Trophoblast cell (in vitro differentiated cells and primary cell): ENCODE measurements at regions not wholly inside any gene's neighbourhood (a gene's known extent, or its start where the extent isn't known, plus 50 kb on each side); places are given as distances from the start of the nearest gene placed in this dataset.

Experiments
- DNase-seq, 2 donors: peaks; one replicate each; pipeline ENCODE4 v3.0.0-alpha.2; 2016
- H2AFZ ChIP-seq: 2 replicates; pipeline ENCODE4 v1.6.1; 2013; ENCODE audit warnings: low read length, moderate library complexity, mild to moderate bottlenecking; ENCODE audit not compliant: insufficient read depth, poor library complexity
- H2AK5ac ChIP-seq: 2 replicates; pipeline ENCODE4 v1.6.1; 2013; ENCODE audit warnings: mild to moderate bottlenecking, low read length
- H2BK120ac ChIP-seq: 2 replicates; pipeline ENCODE4 v1.6.1; 2013; ENCODE audit warnings: low read length, mild to moderate bottlenecking, moderate library complexity; ENCODE audit not compliant: insufficient read depth, poor library complexity
- H2BK12ac ChIP-seq: 2 replicates; pipeline ENCODE4 v1.6.1; 2013; ENCODE audit warnings: mild to moderate bottlenecking, low read length, moderate library complexity
- H2BK5ac ChIP-seq: 2 replicates; pipeline ENCODE4 v1.6.1; 2013; ENCODE audit warnings: low read length, low read depth, moderate library complexity, mild to moderate bottlenecking; ENCODE audit not compliant: poor library complexity
- H3K14ac ChIP-seq: 2 replicates; pipeline ENCODE4 v1.6.1; 2013; ENCODE audit warnings: mild to moderate bottlenecking, low read length
- H3K18ac ChIP-seq: 2 replicates; pipeline ENCODE4 v1.6.1; 2013; ENCODE audit warnings: mild to moderate bottlenecking, low read length
- H3K23ac ChIP-seq: 2 replicates; pipeline ENCODE4 v1.6.1; 2013; ENCODE audit warnings: low read length
- H3K27ac ChIP-seq: 2 replicates; pipeline ENCODE4 v1.5.1; 2013; ENCODE audit warnings: low read depth, mild to moderate bottlenecking, inconsistent platforms, low read length, moderate library complexity
- H3K27me3 ChIP-seq: 2 replicates; pipeline ENCODE4 v1.6.1; 2013; ENCODE audit warnings: inconsistent platforms, mild to moderate bottlenecking, low read length, moderate library complexity; ENCODE audit not compliant: insufficient read depth
- H3K36me3 ChIP-seq, 2 experiments: 1 replicate in 1 of 2; 2 replicates in 1 of 2; pipeline ENCODE4 v1.6.1; 2013; ENCODE audit warnings: low read length in 2 of 2, mild to moderate bottlenecking in 2 of 2, moderate library complexity in 1 of 2; ENCODE audit not compliant: insufficient read depth in 2 of 2, control insufficient read depth in 1 of 2
- H3K4ac ChIP-seq: 2 replicates; pipeline ENCODE4 v1.6.1; 2013; ENCODE audit warnings: low read depth, mild to moderate bottlenecking, low read length, moderate library complexity
- H3K4me1 ChIP-seq, 2 experiments: 1 replicate in 1 of 2; 2 replicates in 1 of 2; pipeline ENCODE4 v1.6.1; 2013; ENCODE audit warnings: low read length in 2 of 2, mild to moderate bottlenecking in 2 of 2, moderate library complexity in 1 of 2; ENCODE audit not compliant: insufficient read depth in 2 of 2, control insufficient read depth in 1 of 2
- H3K4me2 ChIP-seq: 2 replicates; pipeline ENCODE4 v1.6.1; 2013; ENCODE audit warnings: inconsistent platforms, mild to moderate bottlenecking, low read length, moderate library complexity
- H3K4me3 ChIP-seq: 2 replicates; pipeline ENCODE4 v1.5.1; 2013; ENCODE audit warnings: mild to moderate bottlenecking, low read depth, low read length, inconsistent platforms
- H3K79me1 ChIP-seq: one replicate; pipeline ENCODE4 v1.6.1; 2013; ENCODE audit warnings: low read length
- H3K79me2 ChIP-seq: 2 replicates; pipeline ENCODE4 v1.6.1; 2013; ENCODE audit warnings: low read length, mild to moderate bottlenecking; ENCODE audit not compliant: control insufficient read depth, insufficient read depth, poor library complexity
- H3K9ac ChIP-seq: 2 replicates; pipeline ENCODE4 v1.6.1; 2013; ENCODE audit warnings: mild to moderate bottlenecking, low read length
- H3K9me3 ChIP-seq: 2 replicates; pipeline ENCODE4 v1.6.1; 2013; ENCODE audit warnings: low read depth, mild to moderate bottlenecking, control low read depth, inconsistent platforms, low read length; ENCODE audit not compliant: insufficient read depth
- H4K12ac ChIP-seq: 2 replicates; pipeline ENCODE4 v1.6.1; 2013; ENCODE audit warnings: low read depth, mild to moderate bottlenecking, low read length, moderate library complexity
- H4K8ac ChIP-seq: 2 replicates; pipeline ENCODE4 v1.6.1; 2013; ENCODE audit warnings: low read depth, mild to moderate bottlenecking, low read length, moderate library complexity
- H4K91ac ChIP-seq: one replicate; pipeline ENCODE4 v1.6.1; 2013; ENCODE audit warnings: low read depth, mild to moderate bottlenecking, low read length, moderate library complexity
- WGBS: extraction: QIAGEN DNeasy Blood & Tissue Kit; methylation state at CpG from one replicate; pipeline ENCODE4 v1.1.7; 2013; ENCODE audit warnings: missing lambda C conversion rate; ENCODE audit not compliant: insufficient read length, insufficient coverage; ENCODE audit errors: extremely low coverage; 5-methylcytosine and 5-hydroxymethylcytosine counted together

GRCh38 chr20:4457566-4458543, 208.8 kb upstream of the ADRA1D start:
- Histone ChIP-seq H3K4me2 (peak overlapping the region; percentile 8), H3K18ac (no peak overlapping the region), H3K27me3 (no peaks in the 10 kb centered on the region), H3K4me1 (peaks cover 2 to 7% of the 10 kb centered on the region in 2 experiments), H3K79me1 (peaks cover 8% of the 10 kb centered on the region), H2BK120ac (peak overlapping the region; percentile 47), H2AK5ac (no peak overlapping the region), H3K14ac (peak overlapping the region; percentile 12), H2BK5ac (peak overlapping the region; percentile 85), H3K79me2 (no peaks in the 10 kb centered on the region), H2BK12ac (peak overlapping the region; percentile 51), H3K4ac (no peak overlapping the region), H2AFZ (no peak overlapping the region), H4K8ac (no peak overlapping the region), H3K9ac (no peak overlapping the region), H3K4me3 (no peak overlapping the region), H4K12ac (no peak overlapping the region), H3K9me3 (no peaks in the 10 kb centered on the region), H3K27ac (peak overlapping the region; percentile 76), H3K36me3 (no peaks in the 10 kb centered on the region), H4K91ac (peak overlapping the region; percentile 82), H3K23ac (no peak overlapping the region)
- no CpG with 5 or more reads among the region's 2 CpGs for WGBS
- peak in 1 of 2 donors; percentile 3 for DNase-seq

- no CpG with 5 or more reads among the region's 4 CpGs for WGBS
- H3K4ac ChIP-seq: no peak overlapping the region
- H3K36me3 ChIP-seq: no peaks in the 10 kb centered on the region
Observed at GRCh38 chr20:4455996-4456395, 206.9 kb upstream of the ADRA1D start.

GRCh38 chr20:4455301-4455701, 206.2 kb upstream of the ADRA1D start:
- Histone ChIP-seq H3K27me3 (no peaks in the 10 kb centered on the region), H3K27ac (peak overlapping the region; percentile 29), H3K9ac (no peak overlapping the region), H3K4ac (no peak overlapping the region), H3K79me2 (no peaks in the 10 kb centered on the region), H2AK5ac (no peak overlapping the region), H2AFZ (no peak overlapping the region), H4K12ac (no peak overlapping the region), H3K4me1 (peaks cover 6 to 12% of the 10 kb centered on the region in 2 experiments), H3K14ac (no peak overlapping the region), H3K79me1 (peaks cover 10% of the 10 kb centered on the region), H3K18ac (no peak overlapping the region), H2BK120ac (no peak overlapping the region), H2BK5ac (no peak overlapping the region), H2BK12ac (no peak overlapping the region), H4K91ac (no peak overlapping the region), H3K36me3 (no peaks in the 10 kb centered on the region), H4K8ac (no peak overlapping the region), H3K4me2 (no peak overlapping the region), H3K9me3 (no peaks in the 10 kb centered on the region), H3K23ac (no peak overlapping the region), H3K4me3 (no peak overlapping the region)
- DNase-seq: peak; percentile 76 to 88
- no CpG with 5 or more reads among the region's 1 CpG for WGBS

More at GRCh38 chr20:4455996-4456395, 206.9 kb upstream of the ADRA1D start:
- no peaks in the 10 kb centered on the region for H3K9me3 ChIP-seq
- H3K14ac ChIP-seq: no peak overlapping the region
- no peak overlapping the region for H4K8ac ChIP-seq
- H3K27me3 ChIP-seq: no peaks in the 10 kb centered on the region
- no peak overlapping the region for H2BK12ac ChIP-seq
- no peak overlapping the region for H3K27ac ChIP-seq
- peak in 1 of 2 donors; percentile 8 for DNase-seq
- H3K9ac ChIP-seq: no peak overlapping the region
- peaks cover 8% of the 10 kb centered on the region for H3K79me1 ChIP-seq
- H2AFZ ChIP-seq: no peak overlapping the region
- no peak overlapping the region for H3K23ac ChIP-seq
- H4K91ac ChIP-seq: no peak overlapping the region
- H3K4me3 ChIP-seq: no peak overlapping the region
- no peak overlapping the region for H4K12ac ChIP-seq
- H3K79me2 ChIP-seq: no peaks in the 10 kb centered on the region
- H3K18ac ChIP-seq: no peak overlapping the region
- no peak overlapping the region for H2BK5ac ChIP-seq
- no peak overlapping the region for H3K4me2 ChIP-seq
- no peak overlapping the region for H2AK5ac ChIP-seq
- H3K4me1 ChIP-seq: peaks cover 2 to 7% of the 10 kb centered on the region in 2 experiments
- H2BK120ac ChIP-seq: no peak overlapping the region

- no peak overlapping the region for H2BK5ac ChIP-seq
- no peak overlapping the region for H3K4ac ChIP-seq
- H3K79me2 ChIP-seq: no peaks in the 10 kb centered on the region
- no peak overlapping the region for H4K8ac ChIP-seq
- no peaks in the 10 kb centered on the region for H3K36me3 ChIP-seq
- no peak overlapping the region for H4K12ac ChIP-seq
- H2BK12ac ChIP-seq: no peak overlapping the region
- no peak overlapping the region for H3K9ac ChIP-seq
- no peak overlapping the region for H3K18ac ChIP-seq
- H2BK120ac ChIP-seq: no peak overlapping the region
- no peak overlapping the region for H3K4me2 ChIP-seq
- DNase-seq: no peak
- no peaks in the 10 kb centered on the region for H3K27me3 ChIP-seq
- H2AK5ac ChIP-seq: no peak overlapping the region
- no peak overlapping the region for H3K4me3 ChIP-seq
- H3K4me1 ChIP-seq: peaks cover 6 to 14% of the 10 kb centered on the region in 2 experiments
- no peak overlapping the region for H3K27ac ChIP-seq
- peaks cover 10% of the 10 kb centered on the region for H3K79me1 ChIP-seq
- no peak overlapping the region for H2AFZ ChIP-seq
- H3K14ac ChIP-seq: no peak overlapping the region
- no peak overlapping the region for H4K91ac ChIP-seq
- no CpG with 5 or more reads among the region's 4 CpGs for WGBS
- H3K23ac ChIP-seq: no peak overlapping the region
- H3K9me3 ChIP-seq: no peaks in the 10 kb centered on the region
Observed at GRCh38 chr20:4454111-4454510, 205.0 kb upstream of the ADRA1D start.
